HUES64 (cell line): ENCODE measurements at regions not wholly inside any gene's neighbourhood (a gene's known extent, or its start where the extent isn't known, plus 50 kb on each side); places are given as distances from the start of the nearest gene placed in this dataset.
A peak's percentile ranks its signal among the peaks of the same experiment; 100 is the strongest.

Experiments
- H3K27ac ChIP-seq: 2 replicates; pipeline ENCODE4 v1.7.0; 2013; ENCODE audit warnings: low read depth, low read length, inconsistent platforms
- H3K27me3 ChIP-seq: 2 replicates; pipeline ENCODE4 v1.6.1; 2013; ENCODE audit warnings: mild to moderate bottlenecking, low read length; ENCODE audit not compliant: insufficient read depth
- H3K36me3 ChIP-seq: 2 replicates; pipeline ENCODE4 v1.6.1; 2013; ENCODE audit warnings: mild to moderate bottlenecking, low read length; ENCODE audit not compliant: insufficient read depth
- H3K4me1 ChIP-seq: 2 replicates; pipeline ENCODE4 v1.6.1; 2013; ENCODE audit warnings: mild to moderate bottlenecking, low read length, moderate library complexity; ENCODE audit not compliant: insufficient read depth
- H3K4me3 ChIP-seq: 2 replicates; pipeline ENCODE4 v1.5.1; 2013; ENCODE audit warnings: mild to moderate bottlenecking, low read length, moderate library complexity
- H3K9ac ChIP-seq: 2 replicates; pipeline ENCODE4 v1.6.1; 2013; ENCODE audit warnings: mild to moderate bottlenecking, low read depth, low read length
- H3K9me3 ChIP-seq: 2 replicates; pipeline ENCODE4 v1.6.1; 2013; ENCODE audit warnings: low read depth, low read length; ENCODE audit not compliant: insufficient read depth
- WGBS: fragments of 150-250, 120-280 bp; methylation state at CpG from one replicate; pipeline ENCODE4 v1.1.7; 2013; ENCODE audit warnings: missing lambda C conversion rate; 5-methylcytosine and 5-hydroxymethylcytosine counted together

GRCh38 chrX:40470830-40471429 is 109.8 kb upstream of the ATP6AP2 start:
- H3K4me1 ChIP-seq = peaks cover 21% of the 10 kb centered on the region
- no peak overlapping the region for H3K9ac ChIP-seq
- H3K36me3 ChIP-seq = no peaks in the 10 kb centered on the region
- WGBS = 94% methylated on average over 8 of the region's 11 CpGs
- H3K9me3 ChIP-seq = no peaks in the 10 kb centered on the region
- no peak overlapping the region for H3K27ac ChIP-seq
- H3K4me3 ChIP-seq = no peak overlapping the region
- no peaks in the 10 kb centered on the region for H3K27me3 ChIP-seq

GRCh38 chrX:40469316-40469715 is 111.5 kb upstream of the ATP6AP2 start:
- WGBS = 82% methylated on average over 4 of the region's 4 CpGs

GRCh38 chrX:40468033-40468846 is 112.5 kb upstream of the ATP6AP2 start:
- WGBS = 96% methylated on average over 3 of the region's 5 CpGs
- Histone ChIP-seq H3K9me3 (no peaks in the 10 kb centered on the region), H3K36me3 (no peaks in the 10 kb centered on the region), H3K4me1 (peaks cover 7% of the 10 kb centered on the region; the same call in 1 of the 2 replicates), H3K9ac (no peak overlapping the region), H3K27me3 (no peaks in the 10 kb centered on the region), H3K4me3 (no peak overlapping the region), H3K27ac (no peak overlapping the region)

More at GRCh38 chrX:40469316-40469715, 111.5 kb upstream of the ATP6AP2 start:
- Histone ChIP-seq H3K4me3 (no peak overlapping the region), H3K9me3 (no peaks in the 10 kb centered on the region), H3K27ac (no peak overlapping the region), H3K9ac (no peak overlapping the region), H3K4me1 (peaks cover 13% of the 10 kb centered on the region), H3K36me3 (no peaks in the 10 kb centered on the region), H3K27me3 (no peaks in the 10 kb centered on the region)

GRCh38 chrX:40467454-40467853 is 113.3 kb upstream of the ATP6AP2 start:
- Histone ChIP-seq H3K4me1 (peaks cover 3% of the 10 kb centered on the region; the same call in 1 of the 2 replicates), H3K27ac (no peak overlapping the region), H3K4me3 (no peak overlapping the region), H3K27me3 (no peaks in the 10 kb centered on the region), H3K9me3 (no peaks in the 10 kb centered on the region), H3K9ac (no peak overlapping the region), H3K36me3 (no peaks in the 10 kb centered on the region)
- WGBS = 91% methylated on average over 12 of the region's 13 CpGs

- H3K4me1 ChIP-seq = no peaks in the 10 kb centered on the region
- WGBS = 92% methylated on average over 5 of the region's 5 CpGs
- no peak overlapping the region for H3K9ac ChIP-seq
- no peak overlapping the region for H3K27ac ChIP-seq
- H3K36me3 ChIP-seq = no peaks in the 10 kb centered on the region
- no peaks in the 10 kb centered on the region for H3K27me3 ChIP-seq
- H3K9me3 ChIP-seq = no peaks in the 10 kb centered on the region
- H3K4me3 ChIP-seq = no peak overlapping the region
These were observed 114.8 kb upstream of the ATP6AP2 start for GRCh38 chrX:40465735-40466551.

GRCh38 chrX:40462795-40463194 is 118.0 kb upstream of the ATP6AP2 start:
- H3K4me3 ChIP-seq = no peak overlapping the region
- H3K27ac ChIP-seq = no peak overlapping the region
- peaks cover 5% of the 10 kb centered on the region; the same call in 1 of the 2 replicates for H3K4me1 ChIP-seq
- no peaks in the 10 kb centered on the region for H3K9me3 ChIP-seq
- no peaks in the 10 kb centered on the region for H3K27me3 ChIP-seq
- WGBS = 67% methylated on average over 3 of the region's 4 CpGs
- no peak overlapping the region for H3K9ac ChIP-seq
- H3K36me3 ChIP-seq = no peaks in the 10 kb centered on the region

GRCh38 chrX:40460926-40461325 is 119.8 kb upstream of the ATP6AP2 start:
- H3K36me3 ChIP-seq = no peaks in the 10 kb centered on the region
- H3K4me1 ChIP-seq = peaks cover 5% of the 10 kb centered on the region; the same call in 1 of the 2 replicates
- H3K9me3 ChIP-seq = no peaks in the 10 kb centered on the region
- H3K4me3 ChIP-seq = no peak overlapping the region
- WGBS = 90% methylated on average over 4 of the region's 5 CpGs
- H3K27me3 ChIP-seq = no peaks in the 10 kb centered on the region
- H3K27ac ChIP-seq = no peak overlapping the region
- H3K9ac ChIP-seq = no peak overlapping the region

GRCh38 chrX:40459571-40460158 is 121.1 kb upstream of the ATP6AP2 start:
- H3K27ac ChIP-seq = peak overlapping the region; percentile 65; the same call in 1 of the 2 replicates
- H3K36me3 ChIP-seq = no peaks in the 10 kb centered on the region
- H3K9me3 ChIP-seq = no peaks in the 10 kb centered on the region; the same call in 1 of the 2 replicates
- H3K4me3 ChIP-seq = no peak overlapping the region
- H3K9ac ChIP-seq = no peak overlapping the region
- no peaks in the 10 kb centered on the region for H3K27me3 ChIP-seq
- 38% methylated on average over 4 of the region's 5 CpGs for WGBS
- H3K4me1 ChIP-seq = peaks cover 5% of the 10 kb centered on the region; the same call in 1 of the 2 replicates

GRCh38 chrX:40457406-40457805 is 123.4 kb upstream of the ATP6AP2 start:
- no peaks in the 10 kb centered on the region; the same call in 1 of the 2 replicates for H3K9me3 ChIP-seq
- no peak overlapping the region for H3K9ac ChIP-seq
- no peaks in the 10 kb centered on the region for H3K27me3 ChIP-seq

GRCh38 chrX:40452031-40452430 is 128.7 kb upstream of the ATP6AP2 start:
- H3K36me3 ChIP-seq = no peaks in the 10 kb centered on the region
- H3K27me3 ChIP-seq = no peaks in the 10 kb centered on the region
- H3K4me3 ChIP-seq = no peak overlapping the region
- WGBS = 95% methylated on average over 5 of the region's 6 CpGs
- no peaks in the 10 kb centered on the region; the same call in 1 of the 2 replicates for H3K9me3 ChIP-seq
- no peak overlapping the region for H3K9ac ChIP-seq
- H3K27ac ChIP-seq = no peak overlapping the region
- H3K4me1 ChIP-seq = no peaks in the 10 kb centered on the region

More at GRCh38 chrX:40457406-40457805, 123.4 kb upstream of the ATP6AP2 start:
- Histone ChIP-seq H3K36me3 (no peaks in the 10 kb centered on the region), H3K4me3 (no peak overlapping the region), H3K27ac (no peak overlapping the region), H3K4me1 (peaks cover 5% of the 10 kb centered on the region; the same call in 1 of the 2 replicates)
